GM12801 (cell line): ENCODE measurements at regions not wholly inside any gene's neighbourhood (a gene's known extent, or its start where the extent isn't known, plus 50 kb on each side); places are given as distances from the start of the nearest gene placed in this dataset.

Experiments used
- TF ChIP-seq, protein P1 (sequence below): IDR thresholded peaks from one replicate; pipeline ENCODE4 v1.5.1; 2011; ENCODE audit warnings: control low read depth; ENCODE audit not compliant: insufficient read length; ENCODE audit errors: extremely low read depth

DNA sequence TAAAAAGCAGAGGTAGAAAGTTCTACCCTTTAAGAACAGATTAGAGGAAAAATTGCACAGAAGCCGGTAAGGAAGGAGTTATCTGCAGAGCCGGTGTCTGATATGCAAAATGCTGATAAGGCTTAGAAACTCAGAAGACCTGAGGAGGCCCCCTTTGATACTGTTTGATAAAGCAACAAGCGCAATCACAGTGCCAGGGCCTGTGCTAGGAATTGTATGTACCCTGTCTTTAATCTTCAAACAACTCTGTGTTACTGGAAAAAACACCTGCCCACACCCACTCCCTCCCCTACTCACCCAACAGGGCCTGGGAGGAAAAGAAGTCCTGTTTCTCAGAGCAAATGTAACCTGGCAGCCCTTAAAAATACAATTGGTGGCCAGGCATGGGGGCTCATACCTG lies 112.7 kb upstream of the FUT8 start:
- TF ChIP-seq, protein P1, sequence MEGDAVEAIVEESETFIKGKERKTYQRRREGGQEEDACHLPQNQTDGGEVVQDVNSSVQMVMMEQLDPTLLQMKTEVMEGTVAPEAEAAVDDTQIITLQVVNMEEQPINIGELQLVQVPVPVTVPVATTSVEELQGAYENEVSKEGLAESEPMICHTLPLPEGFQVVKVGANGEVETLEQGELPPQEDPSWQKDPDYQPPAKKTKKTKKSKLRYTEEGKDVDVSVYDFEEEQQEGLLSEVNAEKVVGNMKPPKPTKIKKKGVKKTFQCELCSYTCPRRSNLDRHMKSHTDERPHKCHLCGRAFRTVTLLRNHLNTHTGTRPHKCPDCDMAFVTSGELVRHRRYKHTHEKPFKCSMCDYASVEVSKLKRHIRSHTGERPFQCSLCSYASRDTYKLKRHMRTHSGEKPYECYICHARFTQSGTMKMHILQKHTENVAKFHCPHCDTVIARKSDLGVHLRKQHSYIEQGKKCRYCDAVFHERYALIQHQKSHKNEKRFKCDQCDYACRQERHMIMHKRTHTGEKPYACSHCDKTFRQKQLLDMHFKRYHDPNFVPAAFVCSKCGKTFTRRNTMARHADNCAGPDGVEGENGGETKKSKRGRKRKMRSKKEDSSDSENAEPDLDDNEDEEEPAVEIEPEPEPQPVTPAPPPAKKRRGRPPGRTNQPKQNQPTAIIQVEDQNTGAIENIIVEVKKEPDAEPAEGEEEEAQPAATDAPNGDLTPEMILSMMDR: no peak

GRCh38 chr14:65301862-65302539 lies 110.5 kb upstream of the FUT8 start:
- TF ChIP-seq, protein P1: no peak

DNA sequence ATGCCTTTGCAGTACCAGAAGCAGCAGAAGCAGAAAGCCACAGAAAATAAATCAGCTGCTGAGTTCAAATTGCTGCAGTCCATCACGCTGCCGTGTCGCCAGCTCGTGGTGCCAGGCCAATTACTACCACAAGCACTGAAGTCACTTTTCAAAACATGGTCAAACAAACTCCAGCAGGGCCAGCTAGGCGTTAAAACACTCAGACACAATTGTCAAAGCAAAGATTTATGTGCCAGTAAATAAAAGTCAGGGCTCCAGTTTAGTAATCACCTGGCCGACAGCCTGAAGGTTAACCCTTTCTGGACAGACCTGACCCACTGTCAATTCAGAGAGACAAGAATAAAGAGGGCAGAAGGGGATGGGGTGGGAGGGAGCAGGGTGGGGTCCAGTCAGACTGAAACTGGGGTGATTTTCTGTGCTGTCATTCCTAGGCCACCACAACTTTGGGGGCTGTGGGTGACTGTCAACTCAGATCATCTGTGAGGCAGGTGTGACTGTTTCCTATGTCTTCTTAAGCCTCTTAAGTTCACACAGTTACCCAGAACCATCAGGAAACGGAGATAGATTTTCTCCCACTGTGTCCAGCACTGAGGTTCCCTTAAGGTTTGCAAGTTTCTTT lies 109.8 kb upstream of the FUT8 start:
- TF ChIP-seq, protein P1: no peak

- TF ChIP-seq, protein P1: no peak
Observed at GRCh38 chr14:65303190-65303898, 109.2 kb upstream of the FUT8 start.

- TF ChIP-seq, protein P1: no peak
Observed at GRCh38 chr14:65303899-65304222, 108.7 kb upstream of the FUT8 start.

GRCh38 chr14:65304239-65304638 lies 108.3 kb upstream of the FUT8 start:
- TF ChIP-seq, protein P1: no peak

- TF ChIP-seq, protein P1: no peak
Observed at GRCh38 chr14:65304963-65305362, 107.6 kb upstream of the FUT8 start.
